ENCODE measurements at regions not wholly inside any gene's neighbourhood (a gene's known extent, or its start where the extent isn't known, plus 50 kb on each side); places are given as distances from the start of the nearest gene placed in this dataset.

DNA sequence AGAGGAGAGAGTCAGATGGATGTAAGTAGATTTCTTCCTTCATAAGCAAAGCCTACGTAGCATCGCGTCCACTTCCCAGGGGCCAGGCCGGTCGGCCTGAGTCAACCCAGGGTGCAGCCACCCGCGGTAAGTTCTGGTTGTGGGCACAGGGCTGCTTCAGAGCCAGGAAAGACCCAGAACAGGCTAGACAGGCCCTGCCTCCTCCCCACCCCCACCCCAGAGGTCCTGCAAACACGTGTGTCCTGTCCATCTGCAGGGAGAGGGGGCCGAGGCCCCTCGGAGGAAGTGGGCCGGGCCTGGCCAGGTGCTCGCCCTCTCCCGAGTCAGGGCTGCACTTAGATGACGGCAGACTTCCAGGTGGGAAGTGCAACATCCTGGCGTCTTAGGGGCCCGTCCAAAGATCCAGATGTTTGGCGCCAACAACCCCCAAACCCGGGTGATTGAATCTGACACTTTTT lies 100.8 kb upstream of the ALDH1A3 start:
- H3K4me3 ChIP-seq: no peak overlapping the region
- WGBS, 3 donors: 49 to 59% (median 49%) methylated on average over 18 of the region's 18 CpGs
- H3K36me3 ChIP-seq: no peaks in the 10 kb centered on the region
- H3K4me1 ChIP-seq (ENCODE audit: insufficient read depth): no peaks in the 10 kb centered on the region
- peak in 2 of 5 donors; percentile 5 to 10 for DNase-seq
- no peaks in the 10 kb centered on the region for H3K9me3 ChIP-seq
- H3K27ac ChIP-seq: no peak overlapping the region
- TF ChIP-seq, protein P1, sequence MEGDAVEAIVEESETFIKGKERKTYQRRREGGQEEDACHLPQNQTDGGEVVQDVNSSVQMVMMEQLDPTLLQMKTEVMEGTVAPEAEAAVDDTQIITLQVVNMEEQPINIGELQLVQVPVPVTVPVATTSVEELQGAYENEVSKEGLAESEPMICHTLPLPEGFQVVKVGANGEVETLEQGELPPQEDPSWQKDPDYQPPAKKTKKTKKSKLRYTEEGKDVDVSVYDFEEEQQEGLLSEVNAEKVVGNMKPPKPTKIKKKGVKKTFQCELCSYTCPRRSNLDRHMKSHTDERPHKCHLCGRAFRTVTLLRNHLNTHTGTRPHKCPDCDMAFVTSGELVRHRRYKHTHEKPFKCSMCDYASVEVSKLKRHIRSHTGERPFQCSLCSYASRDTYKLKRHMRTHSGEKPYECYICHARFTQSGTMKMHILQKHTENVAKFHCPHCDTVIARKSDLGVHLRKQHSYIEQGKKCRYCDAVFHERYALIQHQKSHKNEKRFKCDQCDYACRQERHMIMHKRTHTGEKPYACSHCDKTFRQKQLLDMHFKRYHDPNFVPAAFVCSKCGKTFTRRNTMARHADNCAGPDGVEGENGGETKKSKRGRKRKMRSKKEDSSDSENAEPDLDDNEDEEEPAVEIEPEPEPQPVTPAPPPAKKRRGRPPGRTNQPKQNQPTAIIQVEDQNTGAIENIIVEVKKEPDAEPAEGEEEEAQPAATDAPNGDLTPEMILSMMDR (IDR thresholded peaks at IDR 0.05): no peak
- TF ChIP-seq POLR2A (IDR thresholded peaks at IDR 0.05) (no peak), EP300 (IDR thresholded peaks at IDR 0.05) (no peak)
- intact Hi-C loops (cut with DNase I): no loop called here
- no peaks in the 10 kb centered on the region for H3K27me3 ChIP-seq

DNA sequence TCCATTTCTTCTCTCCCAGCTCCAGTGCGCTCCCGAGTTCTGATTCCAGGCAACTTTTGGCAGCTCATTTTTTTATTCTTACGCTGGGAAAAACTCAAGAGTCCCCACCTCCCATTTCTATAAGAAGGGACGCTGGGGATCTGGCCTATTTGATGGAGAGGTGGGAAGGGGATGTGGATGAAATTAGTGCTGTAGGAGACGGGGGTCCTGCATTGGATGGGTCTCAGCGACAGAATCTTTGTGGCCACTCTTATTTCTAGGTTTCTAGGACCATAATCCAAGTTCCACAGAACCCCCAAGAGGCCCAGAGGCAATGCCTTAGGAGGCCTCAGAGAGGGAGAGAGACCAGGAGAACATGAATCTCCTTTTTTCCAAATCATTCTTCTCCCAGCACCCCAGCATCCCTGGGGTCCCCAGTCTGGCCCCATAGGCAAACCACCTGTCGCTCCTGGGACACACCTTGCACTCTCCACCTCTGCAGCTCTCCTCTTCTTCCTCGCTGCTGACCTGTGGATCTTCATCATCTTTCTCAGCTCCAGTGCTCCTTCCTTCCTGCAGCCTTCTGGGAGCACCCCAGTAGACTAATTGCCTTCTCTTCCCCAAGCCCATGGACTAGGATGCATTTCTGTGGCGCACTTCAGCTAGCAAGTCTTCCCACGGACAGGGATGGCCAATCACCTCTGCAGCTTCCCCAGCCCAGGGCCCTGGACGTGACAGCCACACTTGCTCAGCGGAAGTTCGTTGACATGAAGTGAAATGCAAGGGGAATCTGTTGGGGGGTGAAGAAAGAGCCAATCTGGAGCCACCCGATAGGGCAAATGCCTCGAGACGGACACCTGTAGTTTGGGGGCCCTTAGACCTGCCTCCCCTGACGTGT lies 100.1 kb upstream of the ALDH1A3 start:
- peak in 1 of 5 donors; percentile 5 for DNase-seq
- intact Hi-C loops (cut with DNase I): no loop called here

DNA sequence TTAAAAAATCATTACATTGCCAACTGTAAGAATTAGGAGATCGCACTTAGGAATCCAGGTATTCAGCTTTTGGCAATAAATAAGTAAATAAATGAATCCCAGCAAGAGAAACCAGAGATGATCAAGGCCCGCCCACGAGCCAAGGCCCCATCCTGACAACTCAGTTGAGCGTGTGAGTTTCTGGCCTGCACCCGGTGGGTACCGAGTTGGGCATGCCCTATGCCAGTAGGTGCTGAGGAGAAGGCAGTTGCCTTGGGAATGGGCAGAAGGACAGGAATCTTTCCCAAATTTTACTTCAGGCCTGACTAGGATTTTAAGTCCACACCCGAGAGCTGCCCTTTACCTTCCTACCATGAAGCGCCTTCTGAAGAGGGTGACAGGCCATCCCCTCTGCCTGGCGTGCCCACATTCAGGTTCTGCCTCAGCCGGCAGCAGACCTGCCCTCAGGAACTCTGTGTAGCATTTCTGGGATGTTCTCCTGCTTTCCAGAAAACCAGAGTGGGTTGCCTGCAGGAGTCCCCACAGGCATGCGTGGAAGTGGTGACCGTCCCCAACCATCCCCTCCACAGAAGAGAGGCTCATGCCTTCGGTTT lies 99.3 kb upstream of the ALDH1A3 start:
- Histone ChIP-seq H3K27me3 (no peaks in the 10 kb centered on the region), H3K4me1 (ENCODE audit: insufficient read depth) (no peaks in the 10 kb centered on the region), H3K36me3 (no peaks in the 10 kb centered on the region), H3K9me3 (no peaks in the 10 kb centered on the region), H3K4me3 (no peak overlapping the region), H3K27ac (no peak overlapping the region)
- 91 to 95% (median 93%) methylated on average over 13 of the region's 13 CpGs for WGBS, 3 donors
- peak in 2 of 5 donors; percentile 5 to 7 for DNase-seq
- intact Hi-C loops (cut with DNase I): no loop called here
- TF ChIP-seq, protein P1 (IDR thresholded peaks at IDR 0.05): no peak
- TF ChIP-seq POLR2A (IDR thresholded peaks at IDR 0.05) (no peak), EP300 (IDR thresholded peaks at IDR 0.05) (no peak)

More for the DNA sequence above, 100.1 kb upstream of the ALDH1A3 start:
- Histone ChIP-seq H3K27me3 (no peaks in the 10 kb centered on the region), H3K4me3 (no peak overlapping the region), H3K9me3 (no peaks in the 10 kb centered on the region), H3K4me1 (ENCODE audit: insufficient read depth) (no peaks in the 10 kb centered on the region), H3K36me3 (no peaks in the 10 kb centered on the region), H3K27ac (no peak overlapping the region)
- WGBS, 3 donors: 82 to 85% (median 82%) methylated on average over 17 of the region's 17 CpGs
- no peak for TF ChIP-seq POLR2A (IDR thresholded peaks at IDR 0.05)
- TF ChIP-seq, protein P1 (IDR thresholded peaks at IDR 0.05): no peak
- no peak for TF ChIP-seq EP300 (IDR thresholded peaks at IDR 0.05)

DNA sequence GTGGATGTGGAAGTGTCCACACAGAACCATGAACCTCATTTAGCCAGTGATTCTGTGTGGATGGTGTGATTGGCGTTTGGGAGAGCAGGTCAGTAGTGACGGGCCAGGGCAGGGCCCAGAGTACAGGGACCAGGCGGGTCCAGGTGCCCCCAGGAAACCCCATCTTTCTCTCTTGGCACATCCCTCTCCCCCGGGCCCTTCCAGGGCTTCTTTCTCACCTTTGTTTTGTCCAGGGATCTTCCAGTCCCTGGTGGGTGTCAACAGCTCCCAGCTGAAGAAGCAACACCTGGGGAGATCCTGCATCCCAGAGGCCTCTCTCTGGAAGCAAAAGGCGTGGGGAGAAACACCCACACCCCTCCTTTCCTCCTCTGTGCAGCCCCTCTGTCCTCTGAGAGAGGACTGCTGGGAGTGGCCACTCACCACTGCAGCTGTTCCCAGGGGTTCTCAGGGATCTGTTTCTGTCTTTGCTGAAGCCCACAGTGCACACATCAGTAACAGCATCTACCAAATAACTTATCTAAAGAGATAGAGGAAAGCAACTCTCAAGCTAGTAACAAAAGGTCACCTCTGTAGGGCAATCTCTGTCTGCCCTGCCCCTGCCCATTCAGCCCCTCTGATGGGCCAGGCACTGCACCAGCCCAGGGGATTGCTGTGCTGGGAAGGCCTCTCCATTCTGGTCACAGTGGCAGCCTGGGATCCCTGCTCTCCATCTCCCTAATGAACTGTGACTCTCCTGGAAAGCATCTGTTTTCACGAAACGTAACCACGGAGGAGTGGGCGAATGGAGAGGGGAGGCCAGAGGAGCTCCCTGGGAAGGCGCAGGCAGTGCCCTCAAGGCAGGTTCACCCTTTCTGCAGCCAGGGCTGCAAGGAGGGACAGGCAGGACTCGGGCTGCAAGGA lies 98.3 kb upstream of the ALDH1A3 start:
- no peak for TF ChIP-seq POLR2A (IDR thresholded peaks at IDR 0.05)
- no peak for TF ChIP-seq EP300 (IDR thresholded peaks at IDR 0.05)
- TF ChIP-seq, protein P1 (IDR thresholded peaks at IDR 0.05): no peak
- no peaks in the 10 kb centered on the region for H3K36me3 ChIP-seq
- DNase-seq: peak in 2 of 5 donors; percentile 8 to 9
- H3K4me3 ChIP-seq: no peak overlapping the region
- WGBS, 3 donors: 88 to 90% (median 90%) methylated on average over 11 of the region's 11 CpGs
- H3K27me3 ChIP-seq: no peaks in the 10 kb centered on the region
- no peak overlapping the region for H3K27ac ChIP-seq
- intact Hi-C loops (cut with DNase I): no loop called here
- H3K9me3 ChIP-seq: no peaks in the 10 kb centered on the region
- no peaks in the 10 kb centered on the region for H3K4me1 ChIP-seq (ENCODE audit: insufficient read depth)

Data from ovary (tissue), 7 donors.